Tongue (tissue), 1 donor: ENCODE measurements at regions not wholly inside any gene's neighbourhood (a gene's known extent, or its start where the extent isn't known, plus 50 kb on each side); places are given as distances from the start of the nearest gene placed in this dataset.

ENCODE experiments used
- DNase-seq: peaks from one replicate; pipeline ENCODE4 v3.0.0-alpha.2; 2015

DNA sequence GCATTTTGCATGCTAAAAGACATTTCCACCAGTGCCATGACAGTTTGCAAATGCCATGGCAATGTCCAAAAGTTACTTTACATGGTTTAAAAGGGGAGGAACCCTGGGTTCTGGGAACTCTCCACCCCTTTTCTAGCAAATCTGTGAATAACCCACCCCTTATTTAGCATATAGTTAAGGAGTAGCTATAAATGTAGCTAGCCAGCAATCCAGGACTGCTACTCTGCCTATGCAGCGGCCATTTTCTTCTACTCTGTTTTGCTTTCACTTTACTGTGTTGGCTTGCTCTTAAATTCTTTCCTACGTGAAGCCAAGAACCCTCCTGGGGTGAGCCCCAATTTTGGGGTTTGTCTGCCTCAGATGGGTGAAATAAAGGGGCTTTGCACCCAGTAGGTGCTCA lies 141.0 kb downstream of the PTPN11 start:
- DNase-seq: no peak

DNA sequence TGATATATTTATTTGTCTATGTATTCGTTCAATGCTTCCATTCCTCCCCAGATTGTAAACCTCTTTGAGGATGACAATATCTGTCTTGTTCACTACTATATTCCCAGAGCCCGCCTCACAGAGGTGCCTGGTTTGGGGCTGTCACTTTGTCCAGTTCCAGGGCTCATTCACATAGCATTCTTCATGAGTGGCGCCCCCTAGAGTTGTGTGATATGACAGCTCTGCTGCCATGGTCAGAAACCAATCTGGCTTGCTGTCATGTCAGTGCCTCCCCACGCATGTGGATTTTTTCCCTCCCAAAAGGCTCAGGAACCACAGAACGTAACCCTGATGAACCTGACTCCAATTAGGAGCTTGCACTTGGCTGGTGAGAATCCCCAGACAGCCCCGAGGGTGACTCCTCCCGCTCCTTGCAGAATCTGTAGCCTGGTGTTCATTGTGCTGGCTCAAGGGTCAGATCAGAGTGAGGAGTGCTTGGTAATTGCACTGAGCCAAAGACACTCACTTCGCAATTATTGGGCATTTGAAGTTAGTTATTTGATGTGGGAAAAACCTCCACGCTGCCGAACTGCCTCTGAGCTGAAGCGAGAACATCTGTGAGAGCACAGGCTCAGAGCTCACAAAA lies 145.5 kb downstream of the PTPN11 start:
- no peak for DNase-seq

DNA sequence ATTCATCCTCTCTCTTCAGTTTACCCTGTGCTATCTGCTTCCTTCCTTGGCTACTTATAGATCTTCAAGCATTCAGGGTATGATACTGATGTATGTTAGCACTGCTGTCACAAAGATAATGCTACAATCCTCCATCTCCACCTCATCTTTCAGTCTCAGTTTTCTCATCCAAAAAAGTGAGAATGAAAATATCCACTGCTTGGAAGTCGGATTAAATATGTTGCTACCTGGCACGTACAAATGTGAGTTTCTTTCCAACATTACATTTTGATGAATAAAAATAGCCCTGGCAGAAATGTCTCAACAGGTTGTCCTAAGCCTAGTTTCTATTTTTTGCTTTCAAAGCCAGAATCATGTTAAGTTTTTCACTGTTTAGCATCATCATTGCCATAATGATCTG lies 149.9 kb downstream of the PTPN11 start:
- DNase-seq: no peak

DNA sequence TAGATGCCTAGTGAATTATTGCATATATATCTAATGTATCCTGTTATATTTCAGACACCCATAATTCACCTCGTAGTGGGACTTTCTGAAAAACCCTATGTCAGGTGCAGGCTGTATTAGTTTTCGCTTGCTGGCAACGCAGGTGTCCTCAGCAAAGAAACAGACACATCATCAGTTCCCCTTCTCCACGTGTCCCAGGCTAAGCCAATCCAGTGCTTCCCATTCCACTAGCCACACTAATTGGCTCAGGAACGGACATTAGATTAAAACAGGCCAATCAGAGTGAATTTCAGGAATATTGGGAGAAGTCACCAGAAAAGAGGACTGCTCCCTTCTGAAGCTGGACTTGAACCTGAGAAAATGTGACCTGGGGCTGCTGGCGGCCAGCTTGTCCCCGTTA lies 151.3 kb downstream of the PTPN11 start:
- no peak for DNase-seq

DNA sequence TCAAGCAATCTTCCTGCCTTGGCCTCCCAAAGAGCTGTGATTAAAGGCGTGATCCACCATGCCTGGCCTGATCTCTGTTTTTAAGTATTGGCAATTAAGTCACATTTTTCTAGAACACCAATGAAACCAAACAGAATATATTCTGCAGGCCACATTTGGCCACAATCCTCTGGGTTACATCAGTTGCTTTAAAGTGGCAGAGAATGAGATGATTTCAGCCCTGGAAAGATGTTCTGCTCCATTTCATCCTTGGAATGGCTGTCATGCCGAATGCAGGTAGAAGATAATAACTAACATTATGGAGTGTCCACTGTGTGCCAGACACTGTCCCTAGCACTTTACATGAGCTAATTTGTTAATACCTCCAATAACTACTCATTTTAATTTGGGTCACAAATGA lies 154.4 kb downstream of the PTPN11 start:
- DNase-seq: no peak

DNA sequence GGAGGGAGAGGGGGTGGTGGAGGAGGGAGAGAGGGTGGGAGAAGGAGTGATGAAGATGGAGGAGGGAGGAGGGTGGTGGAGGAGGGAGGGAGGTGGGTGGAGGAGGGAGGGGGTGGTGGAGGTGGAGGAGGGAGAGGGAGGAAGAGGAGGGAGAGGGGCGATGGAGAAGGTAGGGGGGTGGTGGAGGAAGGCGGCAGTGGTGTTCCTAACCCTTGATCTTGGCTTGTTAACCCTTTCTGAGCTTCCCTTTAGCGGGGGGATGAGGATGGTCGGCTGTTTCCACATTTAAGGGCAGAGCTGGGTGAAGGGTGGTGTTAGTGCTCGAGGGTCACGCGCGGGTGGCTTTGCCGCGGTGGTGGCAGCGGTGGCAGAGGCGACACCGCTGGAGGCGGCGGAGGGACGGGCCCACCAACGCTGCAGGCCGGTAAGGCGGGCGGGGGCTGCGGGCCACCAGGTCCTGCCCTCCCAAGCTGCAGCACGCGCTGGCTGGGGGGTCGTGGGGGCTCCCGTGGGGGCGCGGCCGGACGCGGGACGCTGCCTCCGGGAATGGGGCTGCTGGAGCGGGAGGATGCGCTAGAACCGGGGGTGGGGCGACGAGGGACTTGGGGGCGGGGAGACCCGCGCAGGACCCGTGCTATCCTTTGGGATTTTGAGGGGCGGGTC lies 156.3 kb downstream of the PTPN11 start:
- no peak for DNase-seq

DNA sequence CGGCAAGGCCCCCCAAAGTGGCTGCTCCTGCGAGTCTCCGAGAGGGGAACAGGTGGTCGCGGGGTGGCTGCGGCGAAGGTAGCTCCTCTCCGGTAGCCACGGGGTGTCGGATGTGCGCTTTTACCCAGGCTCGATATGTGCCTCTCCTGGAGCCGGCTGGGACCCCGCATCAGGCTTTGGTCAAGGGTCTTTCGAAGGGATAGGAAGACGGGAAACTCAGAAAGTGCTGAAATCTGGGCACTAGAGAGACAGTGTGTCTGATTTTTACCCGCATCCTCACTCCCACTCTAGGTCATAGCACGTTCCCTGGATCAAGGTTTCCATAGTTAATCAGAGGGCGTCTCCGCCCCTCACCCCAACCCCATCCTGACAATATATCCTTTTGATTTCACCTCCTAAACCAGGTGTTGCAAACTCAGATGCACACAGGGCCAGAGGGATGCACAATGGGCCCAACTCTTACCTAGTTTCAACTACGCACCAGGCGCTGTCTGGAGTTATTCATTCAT lies 156.9 kb downstream of the PTPN11 start:
- DNase-seq: no peak

DNA sequence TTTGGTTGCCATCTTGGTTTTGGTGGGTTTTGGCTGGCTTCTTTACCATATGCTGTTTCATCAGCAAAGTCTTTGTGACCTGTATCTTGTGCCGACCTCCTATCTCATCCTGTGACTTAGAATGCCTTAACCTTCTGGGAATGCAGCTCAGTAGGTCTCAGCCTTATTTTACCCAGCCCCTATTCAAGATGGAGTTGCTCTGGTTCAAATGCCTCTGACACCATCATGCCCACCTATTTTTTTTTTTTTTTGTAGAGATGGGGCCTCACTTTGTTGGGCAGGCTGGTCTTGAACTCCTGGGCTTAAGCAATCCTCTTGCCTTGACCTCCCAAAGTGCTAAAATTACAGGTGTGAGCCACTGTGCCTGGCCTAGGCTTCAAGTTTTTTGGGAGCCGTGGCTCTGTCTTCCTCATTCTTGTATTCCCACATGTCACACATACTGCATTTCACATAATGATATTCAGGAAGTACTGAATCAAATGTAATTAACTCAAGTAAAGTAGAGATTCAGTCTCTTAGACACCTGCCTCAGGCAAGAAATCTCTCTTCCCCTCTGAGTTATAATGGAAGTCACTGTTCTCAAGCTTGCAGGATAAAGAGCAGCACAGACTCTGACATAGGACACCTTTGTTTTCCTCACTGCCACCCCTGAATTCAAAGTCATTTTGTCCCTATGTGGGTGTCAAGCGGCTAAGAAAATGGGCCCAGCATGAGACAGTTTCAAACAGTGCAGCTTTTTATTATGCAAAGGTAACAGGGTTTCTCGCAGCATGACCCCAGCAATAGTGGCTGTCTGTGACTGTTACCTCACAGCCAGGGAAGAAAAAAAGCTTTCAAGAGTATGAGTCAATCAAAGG lies 159.0 kb downstream of the PTPN11 start:
- no peak for DNase-seq

DNA sequence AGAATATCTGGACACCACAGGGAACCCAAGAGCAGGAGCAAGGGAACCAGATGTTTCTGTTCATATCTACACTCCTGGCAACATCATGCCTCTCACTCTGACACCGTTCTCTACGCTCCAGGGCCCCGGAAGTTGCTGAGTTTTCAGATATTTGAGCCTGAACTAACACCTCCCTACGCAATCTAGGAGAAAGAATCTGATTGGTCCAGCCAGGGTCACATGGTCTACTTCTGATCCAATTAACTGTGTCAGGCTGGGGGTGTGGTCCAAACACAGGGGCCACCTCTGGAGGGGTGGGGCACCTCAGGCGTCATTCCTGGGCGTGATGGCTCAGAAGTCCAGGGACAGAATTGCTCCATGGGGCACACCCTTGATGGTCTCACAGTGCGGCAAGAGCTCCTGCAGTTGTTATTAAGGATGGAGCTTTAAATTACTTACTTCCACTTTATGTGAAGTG lies 165.5 kb downstream of the PTPN11 start:
- DNase-seq: no peak

DNA sequence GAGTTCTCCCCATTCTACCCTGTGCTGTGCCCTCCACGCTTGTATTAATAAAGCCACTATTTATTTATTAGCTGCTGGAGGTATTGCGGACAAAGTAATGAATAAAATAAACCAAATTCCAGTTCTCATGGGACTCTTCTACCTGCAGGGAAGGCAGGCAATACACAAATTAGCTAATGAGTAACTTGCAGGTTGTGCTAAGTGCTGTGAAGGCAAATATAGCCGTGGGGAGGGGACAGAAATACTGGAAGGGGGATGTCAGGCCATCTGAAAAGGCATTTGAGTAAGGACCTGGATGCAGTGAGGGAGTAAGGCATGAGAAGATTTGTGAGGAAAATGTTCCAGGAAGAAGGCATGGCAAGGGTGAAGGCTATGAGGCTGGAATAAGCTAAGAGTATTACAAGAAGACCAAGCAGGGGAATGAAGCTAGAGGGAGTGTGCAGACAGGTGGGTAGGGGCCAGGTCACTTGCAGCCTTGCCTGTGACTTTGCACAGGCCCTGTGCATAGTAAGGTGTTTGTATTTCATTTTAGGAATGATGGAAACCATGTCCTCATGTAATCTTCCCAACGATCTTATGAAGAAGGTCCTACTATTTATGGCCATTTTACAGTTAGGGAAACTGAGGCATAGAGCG lies 167.5 kb downstream of the PTPN11 start:
- no peak for DNase-seq

DNA sequence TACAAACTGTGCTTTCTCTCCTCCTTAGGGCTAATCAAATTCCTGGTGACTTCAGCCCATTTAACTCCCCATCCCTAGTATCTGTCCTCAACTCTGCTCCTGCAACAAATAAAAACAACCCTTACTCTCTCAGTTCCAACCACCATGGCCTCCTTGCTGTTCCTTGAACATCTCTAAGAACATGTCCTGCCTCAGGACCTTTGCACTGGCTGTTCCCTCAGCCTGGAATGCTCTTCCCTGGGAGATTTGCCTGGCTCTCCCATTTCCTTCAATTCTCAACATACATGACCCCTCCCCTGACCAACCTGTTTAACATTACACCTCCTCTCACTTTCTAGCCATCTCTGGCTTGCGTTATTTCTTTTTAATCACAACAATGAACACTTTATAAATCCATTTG lies 170.5 kb downstream of the PTPN11 start:
- DNase-seq: no peak

DNA sequence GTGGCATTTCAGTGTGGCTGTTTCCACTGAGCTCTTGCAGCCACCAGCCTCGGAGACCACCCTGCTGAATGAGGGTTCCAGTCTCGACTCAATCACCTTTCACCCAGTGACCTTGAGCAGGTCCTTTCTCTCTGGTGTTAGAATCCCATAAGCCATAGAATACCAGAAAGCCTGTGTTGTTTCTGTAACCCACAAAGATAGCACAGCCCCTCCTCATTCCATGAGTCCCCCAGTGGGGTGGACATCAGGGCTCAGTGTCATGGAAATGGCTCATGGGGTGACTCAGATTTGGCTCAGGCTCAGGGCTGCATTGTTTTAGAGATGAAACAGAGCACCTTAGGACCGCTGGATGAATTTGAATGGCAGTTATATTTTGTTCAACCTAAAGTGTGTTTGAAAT lies 171.5 kb downstream of the PTPN11 start:
- no peak for DNase-seq

DNA sequence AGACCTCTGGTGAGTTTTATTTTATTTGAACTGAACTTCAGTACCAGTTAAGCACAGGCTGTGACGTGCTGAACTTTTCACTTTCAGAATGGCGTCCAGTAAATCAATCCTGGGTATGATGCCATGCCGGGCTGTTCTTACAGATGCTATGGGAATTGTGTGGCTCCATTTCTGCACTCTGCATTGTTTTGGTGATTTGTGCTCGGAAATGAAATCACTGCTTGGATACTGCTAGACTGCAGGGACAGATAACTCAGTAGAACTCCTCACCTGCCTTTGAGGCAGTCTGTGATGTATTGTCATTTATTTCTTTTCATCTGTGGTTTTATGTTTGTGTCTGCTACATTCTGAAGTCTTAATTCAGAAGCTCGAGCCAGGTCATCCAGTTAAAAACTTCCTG lies 172.7 kb downstream of the PTPN11 start:
- DNase-seq: no peak

DNA sequence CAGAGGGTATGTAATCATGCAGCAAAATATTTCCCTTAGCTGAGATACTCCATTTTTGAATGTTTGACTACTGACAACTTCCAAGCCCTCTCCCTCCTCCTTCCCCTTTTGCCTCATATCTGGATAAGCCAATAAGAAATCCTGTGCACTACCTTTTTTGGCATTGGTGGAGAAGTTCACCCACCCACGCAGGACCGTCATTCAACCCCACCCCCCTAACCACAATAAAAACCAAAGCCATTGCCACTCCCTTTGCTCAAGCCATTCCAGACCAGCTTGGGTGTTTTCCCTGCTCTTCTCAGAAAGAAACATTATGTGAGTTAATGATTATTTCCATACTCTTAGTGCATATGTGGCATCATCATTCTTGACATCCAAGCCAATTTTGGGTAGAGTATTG lies 176.7 kb downstream of the PTPN11 start:
- no peak for DNase-seq

DNA sequence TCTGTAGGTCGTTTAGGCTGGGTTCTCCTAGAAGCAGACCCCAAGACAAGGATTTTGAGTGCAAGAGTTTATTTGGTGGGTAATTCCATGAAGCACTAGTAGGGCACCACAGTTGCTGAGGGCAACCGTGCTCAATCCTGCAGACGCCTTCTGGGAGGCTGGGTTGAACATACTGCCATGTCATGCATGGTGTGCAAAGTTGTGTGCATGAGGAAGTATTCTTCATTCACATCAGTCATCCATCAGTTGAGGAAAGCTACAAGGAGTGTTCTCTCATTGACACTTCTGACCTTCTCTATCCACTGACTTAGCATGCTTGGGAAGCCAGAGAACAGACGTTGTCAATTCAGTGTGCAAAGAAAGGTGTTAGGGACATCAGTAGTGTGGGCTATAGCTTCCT lies 179.2 kb downstream of the PTPN11 start:
- no peak for DNase-seq

DNA sequence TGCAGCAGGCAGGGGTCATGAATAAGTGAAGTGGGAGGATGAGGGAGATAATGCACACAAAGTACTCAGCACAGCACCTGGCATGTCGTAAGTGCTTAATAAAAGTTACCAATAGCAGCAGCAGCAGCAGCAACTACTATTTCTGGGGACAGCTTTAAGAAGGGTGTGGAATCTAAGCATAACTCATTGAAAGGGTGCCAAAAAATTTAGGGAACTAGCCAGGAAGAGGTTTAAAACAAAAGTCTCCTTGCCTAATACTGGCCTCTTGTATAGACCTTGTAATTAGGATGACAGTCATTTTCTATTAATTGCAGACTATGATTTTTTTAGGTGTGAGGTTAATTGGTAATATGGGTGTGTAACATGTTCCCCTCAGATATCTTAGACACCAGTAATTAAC lies 179.9 kb downstream of the PTPN11 start:
- DNase-seq: no peak

DNA sequence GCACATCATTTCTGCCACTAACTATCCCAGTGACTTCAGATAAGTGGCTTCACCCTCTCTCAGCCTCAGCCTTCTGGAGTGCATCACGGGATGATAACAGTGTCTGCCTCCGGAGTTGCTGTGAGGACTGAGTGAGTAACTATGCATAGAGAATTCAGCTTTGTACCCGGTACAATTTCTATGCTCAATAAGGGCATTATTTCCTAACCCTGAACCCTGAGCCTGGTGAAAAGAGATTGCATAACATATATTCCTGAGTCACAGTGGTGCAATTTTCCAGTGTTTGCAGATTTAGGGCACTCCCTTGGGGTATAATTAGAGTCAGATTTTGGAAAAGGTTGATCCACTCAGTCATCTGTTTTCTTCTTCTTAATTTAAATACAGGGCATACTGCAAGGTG lies 181.1 kb downstream of the PTPN11 start:
- no peak for DNase-seq

DNA sequence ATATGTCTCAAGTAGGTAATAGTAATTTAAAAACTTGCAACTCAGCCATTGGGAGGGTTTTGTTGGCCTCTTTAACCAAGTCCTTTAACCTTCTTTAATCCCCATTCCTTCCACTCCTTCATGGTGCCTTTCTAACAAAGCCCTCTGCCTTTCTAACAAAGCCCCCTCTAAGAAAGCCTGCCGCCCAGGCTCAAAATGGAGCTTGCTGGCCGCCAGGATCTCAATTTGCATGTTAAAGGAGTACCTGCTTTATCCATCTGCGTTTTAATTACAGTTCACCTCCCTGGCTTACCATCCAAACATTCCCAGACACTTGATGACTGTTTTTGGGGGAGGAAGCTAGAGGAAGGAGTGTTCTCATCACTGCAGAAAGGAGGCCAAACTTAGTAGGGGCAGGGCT lies 183.4 kb downstream of the PTPN11 start:
- no peak for DNase-seq

DNA sequence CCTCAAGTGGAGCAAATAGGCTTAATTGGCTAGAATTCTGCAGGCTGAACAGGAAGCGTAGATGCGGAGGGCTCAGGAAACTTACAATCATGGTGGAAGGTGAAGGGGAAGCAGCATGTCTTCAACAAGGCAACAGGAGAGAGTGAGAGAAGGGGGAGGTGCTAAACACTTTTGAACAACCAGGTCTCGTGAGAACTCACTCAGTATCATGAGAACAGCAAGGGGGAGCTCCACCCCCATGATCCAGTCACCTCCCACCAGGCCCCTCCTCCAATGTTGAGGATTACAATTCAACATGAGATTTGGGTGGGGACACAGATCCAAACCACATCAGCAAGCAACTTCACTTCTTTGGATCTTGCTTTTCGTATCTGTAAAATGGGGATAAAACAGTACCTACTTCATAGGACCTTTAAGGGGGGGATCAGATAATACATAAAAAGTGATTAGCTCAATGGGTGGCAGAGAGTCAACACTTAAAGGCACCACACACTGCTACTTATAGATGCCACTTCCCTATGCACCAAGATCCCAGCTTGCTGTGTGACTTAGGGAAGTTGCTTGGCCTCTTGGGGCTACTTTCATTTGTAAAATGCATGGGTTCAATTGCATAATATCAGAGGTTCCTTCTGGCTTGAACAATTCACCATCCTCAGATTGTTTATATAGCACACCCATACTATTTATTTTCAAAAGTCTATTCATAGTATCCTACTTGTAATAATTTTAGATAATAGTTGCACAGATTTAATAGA lies 184.8 kb upstream of the RPH3A start:
- DNase-seq: no peak

DNA sequence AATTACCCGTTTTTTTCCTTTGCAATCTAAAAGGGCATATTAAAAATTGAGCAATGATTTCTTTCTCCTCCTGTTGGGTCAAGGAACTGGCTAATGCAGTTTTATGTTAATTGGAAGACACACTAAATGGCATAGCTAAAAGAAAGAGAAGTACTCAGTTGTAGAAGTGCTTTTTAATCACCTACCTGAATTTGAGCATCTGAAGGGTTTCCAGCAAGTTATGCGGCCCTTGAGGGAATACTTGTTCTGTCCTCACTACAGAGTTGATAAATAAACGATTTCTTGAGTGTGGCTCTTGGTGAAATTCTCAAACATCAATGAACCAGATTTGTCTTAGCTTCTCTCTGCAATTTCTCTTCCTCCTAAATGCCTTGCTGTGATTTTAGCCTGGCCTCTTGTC lies 184.1 kb upstream of the RPH3A start:
- DNase-seq: no peak

DNA sequence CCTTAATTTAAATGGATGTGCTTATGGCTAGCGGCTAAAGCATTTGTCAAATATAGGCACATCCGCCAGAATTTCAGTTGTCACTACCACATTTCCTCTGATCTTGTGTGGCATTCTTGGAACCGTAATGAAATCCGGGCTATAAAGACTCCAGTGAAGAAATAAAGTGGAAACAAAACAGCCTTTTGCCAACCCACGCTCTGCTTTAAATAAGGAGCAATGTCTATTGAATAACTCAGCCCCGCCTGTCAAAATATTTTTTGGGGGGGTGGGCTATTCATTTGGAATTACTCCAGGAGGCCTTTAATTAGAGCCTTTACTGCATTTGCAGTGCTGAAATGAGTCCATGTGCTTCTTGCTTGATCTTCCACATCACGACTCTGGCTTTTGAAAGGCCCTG lies 179.6 kb upstream of the RPH3A start:
- DNase-seq: no peak

DNA sequence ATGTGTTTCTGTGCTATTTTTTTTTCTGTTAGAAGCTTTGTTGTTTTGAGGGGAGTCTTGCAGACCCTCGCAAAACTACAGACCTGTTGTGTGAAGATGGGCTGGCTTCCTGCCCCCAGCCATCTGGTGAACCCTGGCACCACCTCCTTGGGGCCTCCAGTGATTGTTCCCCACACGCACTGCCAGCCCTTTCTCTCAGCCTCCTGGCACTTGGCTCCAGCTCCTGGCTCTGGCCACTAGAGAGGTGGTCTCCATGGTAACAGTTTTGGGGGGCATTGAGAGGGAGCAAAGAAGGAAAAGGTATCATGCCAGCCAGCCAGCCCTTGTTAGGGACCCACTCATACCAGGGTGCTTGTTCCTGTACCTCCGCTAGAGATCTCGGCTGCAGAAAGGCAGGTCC lies 176.4 kb upstream of the RPH3A start:
- DNase-seq: no peak
